Gastrocnemius medialis (tissue), 4 donors: ENCODE measurements at regions not wholly inside any gene's neighbourhood (a gene's known extent, or its start where the extent isn't known, plus 50 kb on each side); places are given as distances from the start of the nearest gene placed in this dataset.

Source experiments
- ATAC-seq, 2 donors: fragments of 150-250 bp; one replicate each; pipeline ENCODE4 v1.9.1; 2016
- DNase-seq, 2 donors: peaks; one replicate each; pipeline ENCODE4 v3.0.0-alpha.2; 2019
- H3K27ac ChIP-seq, 4 donors: fragments of 200-600 bp; sonication (generic); 1 replicate in 1 of 4; 2 replicates in 3 of 4; pipeline ENCODE4 v1.5.1; 2016 to 2018; ENCODE audit warnings: mild to moderate bottlenecking in 2 of 4, moderate library complexity in 1 of 4
- H3K27me3 ChIP-seq, 3 donors: fragments of 200-600 bp; sonication (generic) in 2 of 3; 1 replicate in 1 of 3; 2 replicates in 2 of 3; pipeline versions ENCODE4 v1.5.1 to v1.6.0; 2016 to 2019; ENCODE audit warnings: mild to moderate bottlenecking in 1 of 3, moderate library complexity in 1 of 3
- H3K36me3 ChIP-seq, 2 donors: fragments of 200-600 bp; sonication (generic) in 1 of 2; one replicate each; pipeline ENCODE4 v1.5.1; 2017 to 2018
- H3K4me1 ChIP-seq, 2 donors: fragments of 200-600 bp; sonication (generic) in 1 of 2; one replicate each; pipeline ENCODE4 v1.5.1; 2016 to 2017; ENCODE audit warnings: mild to moderate bottlenecking in 2 of 2
- H3K4me3 ChIP-seq, 4 donors: fragments of 200-600 bp; sonication (generic) in 3 of 4; 1 replicate in 1 of 4; 2 replicates in 3 of 4; pipeline ENCODE4 v1.5.1; 2016 to 2019; ENCODE audit warnings: mild to moderate bottlenecking in 2 of 4
- H3K9me3 ChIP-seq, 3 donors: fragments of 200-600 bp; sonication (generic) in 2 of 3; 1 replicate in 1 of 3; 2 replicates in 2 of 3; pipeline ENCODE4 v1.5.1; 2016 to 2019
- CTCF ChIP-seq, 5 experiments: fragments of 450-650 bp in 3 of 5; fragments of 200-600 bp in 2 of 5; sonication (generic) in 2 of 5; IDR thresholded peaks in 4 of 5; conservative IDR thresholded peaks in 1 of 5; 1 replicate in 4 of 5; 2 replicates in 1 of 5; pipeline ENCODE4 v1.5.1; 2016 to 2019; ENCODE audit warnings: antibody characterized with exemption in 5 of 5, mild to moderate bottlenecking in 3 of 5, moderate library complexity in 3 of 5
- POLR2A ChIP-seq, 2 donors: fragments of 450-650 bp; IDR thresholded peaks; one replicate each; pipeline ENCODE4 v1.6.1; 2017; ENCODE audit warnings: antibody characterized with exemption in 2 of 2, mild to moderate bottlenecking in 2 of 2, moderate library complexity in 2 of 2
- in situ Hi-C, 4 donors: fragments of 200-750 bp; cut with MboI; loops; one replicate each; pipeline versions ENCODE4 v1.15.0 to v1.8.0; 2017; ENCODE audit warnings: low sequenced_read_pairs in 4 of 4
- intact Hi-C: fragments of 100-400 bp; cut with DNase I; formaldehyde crosslinking; loops from one replicate; pipeline ENCODE4 v1.15.1; 2023; ENCODE audit warnings: low total_unique reads

GRCh38 chr9:82511626-82512025 is 523.1 kb downstream of the SPATA31D1 start:
- no peak for DNase-seq
- no peak overlapping the region for H3K4me3 ChIP-seq
- intact Hi-C loops: no loop called here
- no peaks in the 10 kb centered on the region for H3K27me3 ChIP-seq
- H3K27ac ChIP-seq: no peak overlapping the region
- TF ChIP-seq POLR2A (IDR thresholded peaks at IDR 0.05) (no peak), CTCF (IDR thresholded peaks at IDR 0.05 in 4 of 5, conservative IDR thresholded peaks at IDR 0.05 in 1 of 5) (no peak)
- H3K4me1 ChIP-seq: peaks cover 0 to 4% of the 10 kb centered on the region in 2 donors
- no peak for ATAC-seq
- no peaks in the 10 kb centered on the region for H3K36me3 ChIP-seq
- in situ Hi-C loops: loop anchor here in 1 of 4 donors (25.0 kb wide), 1 partner anchor 99 kb away; no protein-coding TSS in a partner anchor
- no peaks in the 10 kb centered on the region for H3K9me3 ChIP-seq

- no peaks in the 10 kb centered on the region for H3K9me3 ChIP-seq
- H3K36me3 ChIP-seq: no peaks in the 10 kb centered on the region
- ATAC-seq: no peak
- H3K4me1 ChIP-seq: peaks cover 0 to 4% of the 10 kb centered on the region in 2 donors
- intact Hi-C loops (no loop called here), in situ Hi-C loops (loop anchor here in 1 of 4 donors (25.0 kb wide), 1 partner anchor 100 kb away; no protein-coding TSS in a partner anchor)
- H3K27me3 ChIP-seq: no peaks in the 10 kb centered on the region
- DNase-seq: no peak
- H3K27ac ChIP-seq: no peak overlapping the region
- TF ChIP-seq CTCF (IDR thresholded peaks at IDR 0.05 in 4 of 5, conservative IDR thresholded peaks at IDR 0.05 in 1 of 5) (no peak), POLR2A (IDR thresholded peaks at IDR 0.05) (no peak)
- no peak overlapping the region for H3K4me3 ChIP-seq
Measured at GRCh38 chr9:82512728-82513127, 524.2 kb downstream of the SPATA31D1 start.

GRCh38 chr9:82513242-82513751 is 524.7 kb downstream of the SPATA31D1 start:
- DNase-seq: no peak
- intact Hi-C loops: no loop called here
- Histone ChIP-seq H3K4me3 (no peak overlapping the region), H3K27ac (no peak overlapping the region), H3K9me3 (no peaks in the 10 kb centered on the region), H3K36me3 (no peaks in the 10 kb centered on the region), H3K27me3 (no peaks in the 10 kb centered on the region), H3K4me1 (peaks cover 0 to 4% of the 10 kb centered on the region in 2 donors)
- in situ Hi-C loops: loop anchor here in 1 of 4 donors (25.0 kb wide), 1 partner anchor 101 kb away; no protein-coding TSS in a partner anchor
- peak in 1 of 2 donors; percentile 16 for ATAC-seq
- TF ChIP-seq CTCF (IDR thresholded peaks at IDR 0.05 in 4 of 5, conservative IDR thresholded peaks at IDR 0.05 in 1 of 5) (no peak), POLR2A (IDR thresholded peaks at IDR 0.05) (no peak)

- Histone ChIP-seq H3K9me3 (no peaks in the 10 kb centered on the region), H3K4me3 (no peak overlapping the region), H3K36me3 (no peaks in the 10 kb centered on the region), H3K27ac (no peak overlapping the region), H3K4me1 (peaks cover 0 to 4% of the 10 kb centered on the region in 2 donors), H3K27me3 (no peaks in the 10 kb centered on the region)
- intact Hi-C loops (no loop called here), in situ Hi-C loops (loop anchor here in 1 of 4 donors (25.0 kb wide), 1 partner anchor 102 kb away; no protein-coding TSS in a partner anchor)
- DNase-seq (no peak), ATAC-seq (no peak)
- TF ChIP-seq CTCF (IDR thresholded peaks at IDR 0.05 in 4 of 5, conservative IDR thresholded peaks at IDR 0.05 in 1 of 5): no peak
- no peak for TF ChIP-seq POLR2A (IDR thresholded peaks at IDR 0.05)
Measured at GRCh38 chr9:82513976-82514735, 525.6 kb downstream of the SPATA31D1 start.
